HS-5 (cell line): ENCODE measurements at regions not wholly inside any gene's neighbourhood (a gene's known extent, or its start where the extent isn't known, plus 50 kb on each side); places are given as distances from the start of the nearest gene placed in this dataset.

Experiments used
- DNase-seq: peaks from one replicate; pipeline ENCODE4 v3.0.0-alpha.2; 2012; ENCODE audit warnings: low read depth

DNA sequence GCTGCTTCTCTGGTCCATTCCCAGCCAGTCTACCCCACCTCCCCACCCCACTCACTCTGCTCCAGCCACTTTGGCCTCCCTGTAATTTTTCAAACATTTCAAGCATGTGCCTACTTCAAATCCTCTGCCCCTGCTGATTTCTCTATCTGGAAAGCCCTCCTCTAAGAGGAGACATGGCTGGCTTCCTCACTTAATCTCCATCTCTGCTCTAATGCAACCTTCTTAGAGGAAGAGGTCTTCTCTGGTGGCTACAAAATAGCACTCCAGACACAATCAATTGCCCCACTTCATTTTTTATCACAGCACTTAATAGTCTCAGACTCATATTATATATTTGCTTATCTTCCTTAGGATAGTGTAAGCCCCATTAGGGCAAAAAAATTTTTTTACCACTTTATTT, 161.1 kb upstream of the SLC39A10 start:
- DNase-seq: no peak

DNA sequence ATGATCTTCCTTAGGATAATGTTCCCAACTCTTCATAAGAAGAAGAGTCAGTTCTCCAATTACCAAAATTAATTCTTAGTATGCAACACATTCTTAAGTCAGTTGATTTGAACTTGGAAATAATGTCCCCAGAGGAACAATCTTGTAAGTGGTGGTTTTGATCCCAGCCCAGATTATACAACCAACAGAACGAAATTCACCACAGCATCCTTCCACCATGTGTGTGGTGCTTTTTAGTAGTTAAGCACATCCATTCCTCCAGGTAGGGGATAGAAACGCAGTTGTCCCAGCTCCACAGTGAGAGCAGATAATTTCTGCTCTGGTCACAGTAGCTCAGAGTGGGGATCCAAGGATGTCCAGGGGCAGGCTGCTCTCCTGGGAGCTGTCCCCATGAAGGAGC, 161.7 kb upstream of the SLC39A10 start:
- DNase-seq: no peak

- DNase-seq: peak; percentile 39
These were observed 162.6 kb upstream of the SLC39A10 start for GRCh38 chr2:195494451-195494850.

- no peak for DNase-seq
These were observed 163.6 kb upstream of the SLC39A10 start for GRCh38 chr2:195493416-195493815.

- no peak for DNase-seq
These were observed 166.7 kb upstream of the SLC39A10 start for GRCh38 chr2:195490319-195490718.

- no peak for DNase-seq
These were observed 167.9 kb upstream of the SLC39A10 start for GRCh38 chr2:195489101-195489500.

DNA sequence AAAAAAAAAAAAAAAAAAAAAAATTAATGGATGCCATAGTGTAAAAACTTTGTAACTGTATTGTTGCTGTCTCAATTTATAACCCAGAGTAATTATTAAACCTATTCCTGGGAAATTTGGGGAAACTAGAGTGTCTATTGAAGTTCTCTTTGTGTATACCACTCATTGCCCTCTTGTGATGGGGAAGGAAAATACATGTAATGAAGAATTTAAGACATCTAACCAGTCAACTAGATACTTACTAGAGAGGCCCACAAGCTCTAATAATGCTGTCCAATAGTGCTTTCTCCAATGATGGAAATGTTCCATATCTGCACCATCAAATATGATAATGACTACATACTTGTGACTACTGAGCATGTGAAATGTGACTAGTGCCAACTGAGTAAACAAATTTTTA, 168.5 kb upstream of the SLC39A10 start:
- no peak for DNase-seq

DNA sequence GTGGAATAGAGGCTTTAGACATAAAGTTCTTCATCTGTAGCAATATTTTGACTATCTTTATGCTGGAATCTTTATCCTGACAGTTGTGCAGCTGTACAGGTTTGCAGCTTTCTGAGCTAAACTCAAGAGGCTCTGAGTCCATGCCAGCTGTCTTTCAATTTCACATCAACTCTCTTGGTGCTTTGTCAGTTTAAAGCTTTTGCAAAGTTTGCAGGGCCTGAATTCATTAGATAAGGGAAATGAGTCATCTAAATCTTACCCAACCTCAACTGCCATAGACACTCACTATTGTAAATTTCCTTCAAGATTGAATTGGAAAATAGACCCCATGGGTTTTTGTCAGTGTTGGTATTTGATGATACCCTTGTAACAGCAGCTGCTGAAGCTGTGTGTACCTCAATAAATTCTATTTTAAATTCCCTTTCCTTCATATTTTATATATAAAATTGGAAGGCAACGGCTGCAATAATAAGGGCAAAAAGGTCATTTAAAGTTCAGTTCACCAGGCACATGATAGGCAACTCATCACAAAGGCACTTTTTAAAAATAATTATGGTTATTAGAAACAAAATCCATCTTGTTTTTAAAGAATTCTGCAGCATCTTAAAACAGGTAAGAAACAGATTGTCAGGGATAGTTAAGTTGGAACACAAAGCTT, 169.9 kb upstream of the SLC39A10 start:
- peak; percentile 84 for DNase-seq

DNA sequence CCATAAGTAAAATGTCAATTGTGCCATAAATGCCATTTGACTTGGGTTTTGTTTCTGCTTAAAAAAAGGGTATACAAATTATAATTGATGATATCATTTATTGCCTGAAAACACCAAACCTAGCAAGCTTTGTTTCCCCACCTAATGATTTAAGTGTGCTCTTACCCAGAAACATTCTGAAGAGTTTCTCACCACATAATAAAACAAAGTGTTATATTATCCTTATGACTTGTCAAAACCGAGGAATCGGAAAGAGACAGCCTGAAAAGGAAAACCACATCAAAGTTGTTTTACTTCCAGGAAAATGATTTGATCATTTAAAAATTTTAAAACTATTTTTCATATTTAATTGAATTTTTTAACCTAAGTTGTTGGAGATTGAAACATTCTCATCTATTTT, 170.5 kb upstream of the SLC39A10 start:
- no peak for DNase-seq

DNA sequence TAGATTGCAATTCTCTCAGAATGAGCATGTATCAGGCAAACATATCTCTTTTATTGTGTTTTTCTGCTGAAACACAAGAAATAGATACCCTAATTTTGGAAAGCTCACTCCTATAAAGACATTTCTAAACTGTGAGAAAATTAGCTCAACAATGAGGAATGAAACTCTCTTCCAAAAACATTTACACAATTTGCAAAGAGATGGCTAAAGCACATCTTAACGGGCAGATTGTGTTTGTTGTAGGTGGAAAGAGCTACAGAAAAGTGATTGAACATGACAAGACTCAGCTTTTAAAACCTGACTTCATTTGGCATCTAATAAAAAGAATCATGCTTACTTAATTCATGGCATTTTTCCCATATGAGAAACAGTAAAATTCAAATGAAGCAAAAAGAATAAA, 175.0 kb upstream of the SLC39A10 start:
- no peak for DNase-seq

- no peak for DNase-seq
These were observed 176.9 kb upstream of the SLC39A10 start for GRCh38 chr2:195480121-195480520.

GRCh38 chr2:195479407-195479806, 177.6 kb upstream of the SLC39A10 start:
- DNase-seq: no peak

- DNase-seq: no peak
These were observed 179.0 kb upstream of the SLC39A10 start for GRCh38 chr2:195477996-195478382.

GRCh38 chr2:195477248-195477995, 179.6 kb upstream of the SLC39A10 start:
- peak; percentile 51 for DNase-seq

- DNase-seq: no peak
These were observed 181.7 kb upstream of the SLC39A10 start for GRCh38 chr2:195475336-195475735.

DNA sequence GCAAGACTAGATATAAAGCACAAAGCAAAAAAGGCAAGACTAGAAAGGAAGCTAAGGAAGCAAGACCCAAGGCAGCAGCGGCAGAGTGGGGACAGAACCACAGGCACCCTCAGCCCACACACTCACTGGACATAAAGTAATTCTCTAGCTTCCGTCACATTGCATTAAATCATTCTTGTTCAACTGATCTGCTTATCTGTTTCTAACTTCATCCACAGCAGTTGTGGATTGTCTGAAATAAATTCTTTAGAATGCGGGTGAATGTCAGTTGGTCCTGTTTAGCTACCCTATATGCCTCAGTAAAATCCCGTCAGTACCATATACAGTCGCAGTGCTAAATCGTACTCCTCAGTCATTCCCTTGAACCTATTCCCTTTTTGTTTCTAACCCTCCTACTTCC, 183.2 kb upstream of the SLC39A10 start:
- DNase-seq: no peak

- DNase-seq: no peak
These were observed 184.4 kb upstream of the SLC39A10 start for GRCh38 chr2:195472501-195473234.

DNA sequence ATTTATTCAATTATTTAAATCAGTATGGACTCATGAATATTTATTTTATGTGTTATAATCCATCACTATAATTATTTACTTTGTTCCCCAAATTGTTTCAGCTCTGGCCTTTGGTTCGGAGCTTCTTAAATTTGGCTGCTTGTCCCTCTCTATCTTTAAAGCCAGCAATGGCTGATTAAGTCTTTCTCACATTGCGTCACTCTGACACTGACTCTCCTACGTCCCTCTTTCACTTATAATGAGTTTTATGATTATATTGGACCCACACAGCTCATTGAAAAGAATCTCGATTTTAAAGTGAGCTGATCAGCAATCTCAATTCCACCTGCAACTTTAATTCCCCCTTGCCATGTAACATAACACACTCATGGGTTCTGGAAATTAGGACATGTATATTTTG, 185.2 kb upstream of the SLC39A10 start:
- DNase-seq: no peak

- DNase-seq: no peak
These were observed 185.9 kb upstream of the SLC39A10 start for GRCh38 chr2:195471163-195471562.

GRCh38 chr2:195470622-195471021, 186.4 kb upstream of the SLC39A10 start:
- no peak for DNase-seq

- no peak for DNase-seq
These were observed 188.3 kb upstream of the SLC39A10 start for GRCh38 chr2:195468771-195469170.

GRCh38 chr2:195466427-195466826, 190.6 kb upstream of the SLC39A10 start:
- no peak for DNase-seq

- DNase-seq: no peak
These were observed 196.0 kb upstream of the SLC39A10 start for GRCh38 chr2:195461010-195461409.
